ENCODE measurements at regions not wholly inside any gene's neighbourhood (a gene's known extent, or its start where the extent isn't known, plus 50 kb on each side); places are given as distances from the start of the nearest gene placed in this dataset.

GRCh38 chr1:78358165-78358564, 132.6 kb upstream of the PTGFR start:
- Mint-ChIP-seq H3K27ac (no peak overlapping the region), H3K4me1 (ENCODE audit: low read depth) (no peaks in the 10 kb centered on the region), H3K4me3 (no peak overlapping the region), H3K9me3 (no peaks in the 10 kb centered on the region), H3K36me3 (ENCODE audit: low read depth) (no peaks in the 10 kb centered on the region), H3K27me3 (no peaks in the 10 kb centered on the region)
- POLR2A ChIA-PET: interaction anchor here (1.3 kb wide), 1 partner anchor 16 kb away, joined by 5 read pairs; no protein-coding TSS in a partner anchor
- CTCF ChIA-PET: no interaction called here
- DNase-seq (no peak), ATAC-seq (no peak)
- TF ChIP-seq, protein P1, sequence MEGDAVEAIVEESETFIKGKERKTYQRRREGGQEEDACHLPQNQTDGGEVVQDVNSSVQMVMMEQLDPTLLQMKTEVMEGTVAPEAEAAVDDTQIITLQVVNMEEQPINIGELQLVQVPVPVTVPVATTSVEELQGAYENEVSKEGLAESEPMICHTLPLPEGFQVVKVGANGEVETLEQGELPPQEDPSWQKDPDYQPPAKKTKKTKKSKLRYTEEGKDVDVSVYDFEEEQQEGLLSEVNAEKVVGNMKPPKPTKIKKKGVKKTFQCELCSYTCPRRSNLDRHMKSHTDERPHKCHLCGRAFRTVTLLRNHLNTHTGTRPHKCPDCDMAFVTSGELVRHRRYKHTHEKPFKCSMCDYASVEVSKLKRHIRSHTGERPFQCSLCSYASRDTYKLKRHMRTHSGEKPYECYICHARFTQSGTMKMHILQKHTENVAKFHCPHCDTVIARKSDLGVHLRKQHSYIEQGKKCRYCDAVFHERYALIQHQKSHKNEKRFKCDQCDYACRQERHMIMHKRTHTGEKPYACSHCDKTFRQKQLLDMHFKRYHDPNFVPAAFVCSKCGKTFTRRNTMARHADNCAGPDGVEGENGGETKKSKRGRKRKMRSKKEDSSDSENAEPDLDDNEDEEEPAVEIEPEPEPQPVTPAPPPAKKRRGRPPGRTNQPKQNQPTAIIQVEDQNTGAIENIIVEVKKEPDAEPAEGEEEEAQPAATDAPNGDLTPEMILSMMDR (IDR thresholded peaks at IDR 0.05): no peak
- intact Hi-C loops (cut with micrococcal nuclease): no loop called here

DNA sequence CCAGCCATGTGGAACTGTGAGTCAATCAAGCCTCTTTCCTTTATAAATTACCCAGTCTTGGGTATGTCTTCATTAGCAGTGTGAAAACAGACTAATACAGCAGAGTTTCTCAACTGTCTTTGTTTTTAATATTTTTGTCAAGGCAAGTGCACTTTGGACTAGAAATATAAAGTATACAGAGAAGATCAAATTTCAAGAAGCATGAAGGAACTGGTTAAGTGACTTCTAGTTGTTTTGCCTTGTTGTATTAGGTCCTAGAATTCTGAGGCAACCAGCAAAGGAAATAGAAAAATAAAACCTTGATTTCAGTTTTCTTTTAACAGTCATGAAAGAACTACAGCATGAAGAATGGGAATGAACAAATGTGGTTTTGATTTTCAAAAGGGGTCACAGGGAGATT, 131.1 kb upstream of the PTGFR start:
- Mint-ChIP-seq H3K9me3 (no peaks in the 10 kb centered on the region), H3K4me1 (ENCODE audit: low read depth) (no peaks in the 10 kb centered on the region), H3K27me3 (no peaks in the 10 kb centered on the region), H3K36me3 (ENCODE audit: low read depth) (no peaks in the 10 kb centered on the region), H3K27ac (no peak overlapping the region), H3K4me3 (no peak overlapping the region)
- ChIA-PET POLR2A (no interaction called here), CTCF (no interaction called here)
- ATAC-seq (no peak), DNase-seq (no peak)
- intact Hi-C loops (cut with micrococcal nuclease): no loop called here
- TF ChIP-seq, protein P1 (IDR thresholded peaks at IDR 0.05): no peak

GRCh38 chr1:78360584-78360983, 130.2 kb upstream of the PTGFR start:
- no peak for DNase-seq
- ChIA-PET POLR2A (no interaction called here), CTCF (interaction anchor here (1.5 kb wide), 1 partner anchor 11 kb away, joined by 4 read pairs; no protein-coding TSS in a partner anchor)
- intact Hi-C loops (cut with micrococcal nuclease): no loop called here
- H3K27me3 Mint-ChIP-seq: no peaks in the 10 kb centered on the region
- H3K36me3 Mint-ChIP-seq (ENCODE audit: low read depth): no peaks in the 10 kb centered on the region
- TF ChIP-seq, protein P1 (IDR thresholded peaks at IDR 0.05): no peak
- H3K9me3 Mint-ChIP-seq: no peaks in the 10 kb centered on the region
- no peaks in the 10 kb centered on the region for H3K4me1 Mint-ChIP-seq (ENCODE audit: low read depth)
- ATAC-seq: no peak
- no peak overlapping the region for H3K27ac Mint-ChIP-seq
- no peak overlapping the region for H3K4me3 Mint-ChIP-seq

- ChIA-PET POLR2A (no interaction called here), CTCF (no interaction called here)
- Mint-ChIP-seq H3K4me3 (no peak overlapping the region), H3K9me3 (no peaks in the 10 kb centered on the region), H3K27me3 (no peaks in the 10 kb centered on the region), H3K36me3 (ENCODE audit: low read depth) (no peaks in the 10 kb centered on the region), H3K27ac (no peak overlapping the region), H3K4me1 (ENCODE audit: low read depth) (no peaks in the 10 kb centered on the region)
- TF ChIP-seq, protein P1 (IDR thresholded peaks at IDR 0.05): no peak
- DNase-seq (no peak), ATAC-seq (no peak)
- intact Hi-C loops (cut with micrococcal nuclease): no loop called here
These were observed 123.1 kb upstream of the PTGFR start for GRCh38 chr1:78367700-78368099.

DNA sequence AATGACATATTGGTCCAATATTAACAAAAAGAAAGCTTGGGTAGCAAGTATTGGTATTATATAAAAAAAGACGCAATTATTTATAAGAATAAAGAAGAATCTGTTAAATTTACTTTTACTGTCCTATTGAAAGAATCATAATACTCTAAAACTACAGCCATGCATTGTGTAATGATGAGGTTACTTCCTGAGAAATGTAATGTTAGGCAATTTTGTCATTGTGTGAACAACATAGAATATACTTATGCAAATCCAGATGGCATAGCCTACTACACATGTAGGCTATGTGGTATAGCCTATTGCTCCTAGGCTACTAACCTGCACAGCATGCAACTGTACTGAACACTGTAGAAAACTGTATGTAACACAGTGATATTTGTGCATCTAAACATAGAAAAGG, 121.2 kb upstream of the PTGFR start:
- ChIA-PET CTCF (no interaction called here), POLR2A (no interaction called here)
- no peaks in the 10 kb centered on the region for H3K9me3 Mint-ChIP-seq
- no peak overlapping the region for H3K4me3 Mint-ChIP-seq
- TF ChIP-seq, protein P1 (IDR thresholded peaks at IDR 0.05): no peak
- no peak for ATAC-seq
- no peaks in the 10 kb centered on the region for H3K27me3 Mint-ChIP-seq
- H3K36me3 Mint-ChIP-seq (ENCODE audit: low read depth): no peaks in the 10 kb centered on the region
- intact Hi-C loops (cut with micrococcal nuclease): no loop called here
- no peak overlapping the region for H3K27ac Mint-ChIP-seq
- DNase-seq: no peak
- H3K4me1 Mint-ChIP-seq (ENCODE audit: low read depth): no peaks in the 10 kb centered on the region

All from activated CD8-positive, alpha-beta T cell treated with anti-CD3 and anti-CD28 coated beads for 36 hours (primary cell).